22Rv1 (cell line): ENCODE measurements at regions not wholly inside any gene's neighbourhood (a gene's known extent, or its start where the extent isn't known, plus 50 kb on each side); places are given as distances from the start of the nearest gene placed in this dataset.

Experiments
- CTCF ChIP-seq: fragments of 450-650 bp; IDR thresholded peaks from 2 replicates; pipeline ENCODE4 v1.5.1; 2017; ENCODE audit warnings: mild to moderate bottlenecking
- ZFX ChIP-seq: fragments of 450-650 bp; IDR thresholded peaks from 2 replicates; pipeline ENCODE4 v1.6.1; 2017; ENCODE audit warnings: antibody characterized with exemption, borderline replicate concordance

- TF ChIP-seq CTCF (peak; percentile 86), ZFX (no peak)
Measured at GRCh38 chr18:22563164-22563583, 145.5 kb upstream of the CTAGE1 start.
